GM12874 (cell line): ENCODE measurements at regions not wholly inside any gene's neighbourhood (a gene's known extent, or its start where the extent isn't known, plus 50 kb on each side); places are given as distances from the start of the nearest gene placed in this dataset.

Source experiments
- CTCF ChIP-seq: IDR thresholded peaks from 2 replicates; pipeline ENCODE4 v1.5.1; 2011; ENCODE audit warnings: low read depth, mild to moderate bottlenecking, control low read depth, low read length, moderate library complexity; ENCODE audit not compliant: insufficient read depth

DNA sequence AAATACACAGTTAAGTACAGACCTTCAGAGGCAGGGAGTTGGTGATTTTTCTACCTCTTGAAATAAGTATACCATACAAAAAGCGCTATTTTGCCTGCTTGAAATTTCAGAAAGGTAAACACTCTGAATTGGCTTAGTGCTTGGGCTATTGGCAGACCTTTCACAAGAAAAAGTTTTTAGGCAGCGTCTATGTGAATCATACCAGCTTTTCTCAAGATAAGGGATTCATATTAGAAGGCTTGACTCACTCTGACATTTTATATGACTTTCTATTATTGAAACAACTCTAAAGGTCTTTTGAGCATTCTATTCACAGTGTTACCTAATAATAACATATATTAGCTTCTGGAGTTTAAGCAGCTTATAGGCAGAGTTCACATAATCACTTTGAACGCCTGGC, 286.4 kb upstream of the FAT1 start:
- TF ChIP-seq CTCF, result no peak

GRCh38 chr4:187016101-187016500, 292.4 kb upstream of the FAT1 start:
- TF ChIP-seq CTCF, result no peak

DNA sequence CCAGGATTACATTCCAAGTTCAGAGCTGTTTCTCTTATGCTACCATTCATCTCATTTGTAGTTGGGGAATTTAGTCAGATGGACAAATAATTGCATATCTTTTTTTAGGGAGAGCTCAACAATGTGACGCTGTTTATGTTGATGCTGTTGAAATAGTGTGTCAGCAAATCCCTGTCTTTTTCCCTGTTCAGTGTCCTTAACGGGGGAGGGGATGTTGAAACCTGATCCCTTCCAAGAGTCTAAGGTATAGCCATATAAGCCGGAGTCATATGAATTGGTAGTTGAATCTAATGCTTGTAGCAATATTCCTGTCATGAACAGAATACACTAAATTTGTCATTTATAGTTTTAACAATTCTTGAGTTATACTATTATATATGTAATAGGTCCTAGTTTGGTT, 293.5 kb upstream of the FAT1 start:
- TF ChIP-seq CTCF, result no peak

GRCh38 chr4:187019896-187020295, 296.2 kb upstream of the FAT1 start:
- TF ChIP-seq CTCF, result no peak

GRCh38 chr4:187020676-187021075, 297.0 kb upstream of the FAT1 start:
- TF ChIP-seq CTCF, result no peak

- TF ChIP-seq CTCF, result no peak
Measured at GRCh38 chr4:187021436-187022205, 298.0 kb upstream of the FAT1 start.

DNA sequence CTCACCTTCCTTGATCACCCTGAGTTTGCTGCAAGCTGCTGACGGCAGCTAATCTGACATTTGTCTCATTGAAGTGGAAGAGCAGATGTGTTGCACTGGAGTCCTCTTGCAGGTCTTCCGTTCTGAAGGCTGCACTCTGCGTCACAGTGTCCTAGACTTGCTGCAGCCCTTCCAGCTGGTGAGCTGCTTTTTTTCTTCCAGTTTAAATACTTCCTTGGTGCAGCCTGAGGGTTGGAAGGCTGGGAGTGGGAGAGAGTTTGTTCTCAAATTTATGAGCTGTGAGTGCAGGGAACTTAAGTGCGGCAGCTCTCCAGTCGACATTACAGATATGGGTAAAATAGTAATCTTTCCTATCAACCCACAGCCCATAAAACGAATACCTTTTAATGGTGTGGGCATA, 303.6 kb upstream of the FAT1 start:
- no peak for TF ChIP-seq CTCF
